Testis (tissue), 2 donors: ENCODE measurements at regions not wholly inside any gene's neighbourhood (a gene's known extent, or its start where the extent isn't known, plus 50 kb on each side); places are given as distances from the start of the nearest gene placed in this dataset.

ENCODE experiments used
- DNase-seq: peaks from one replicate; pipeline ENCODE4 v3.0.0-alpha.2; 2019
- H3K27ac ChIP-seq, 2 donors: fragments of 200-600 bp; sonication (generic); one replicate each; pipeline ENCODE4 v1.5.1; 2019
- H3K27me3 ChIP-seq: fragments of 200-600 bp; sonication (generic); one replicate; pipeline ENCODE4 v1.5.1; 2019
- H3K36me3 ChIP-seq: fragments of 200-600 bp; sonication (generic); one replicate; pipeline ENCODE4 v1.5.1; 2017; ENCODE audit warnings: low read depth; ENCODE audit errors: missing control alignments
- H3K4me1 ChIP-seq: fragments of 200-600 bp; sonication (generic); one replicate; pipeline ENCODE4 v1.5.1; 2019
- H3K4me3 ChIP-seq, 2 donors: fragments of 200-600 bp; sonication (generic); one replicate each; pipeline ENCODE4 v1.5.1; 2017 to 2019
- H3K9me3 ChIP-seq: fragments of 200-600 bp; sonication (generic); one replicate; pipeline ENCODE4 v1.5.1; 2017
- POLR2A ChIP-seq: fragments of 450-650 bp; IDR thresholded peaks from one replicate; pipeline ENCODE4 v1.6.1; 2017; ENCODE audit warnings: antibody characterized with exemption, mild to moderate bottlenecking, moderate library complexity
- WGBS, 2 donors: methylation state at CpG; one replicate each; pipeline ENCODE4 v1.1.5; 2018; 5-methylcytosine and 5-hydroxymethylcytosine counted together
- intact Hi-C: fragments of 100-400 bp; cut with DNase I; formaldehyde crosslinking; loops from one replicate; pipeline ENCODE4 v1.15.1; 2023; ENCODE audit warnings: low total_unique reads
- TF ChIP-seq, protein P1 (sequence below), 3 experiments: fragments of 450-650 bp in 2 of 3; fragments of 200-600 bp in 1 of 3; sonication (generic) in 1 of 3; IDR thresholded peaks; one replicate each; pipeline ENCODE4 v1.5.1; 2016 to 2019; ENCODE audit warnings: antibody characterized with exemption in 3 of 3, mild to moderate bottlenecking in 2 of 3, moderate library complexity in 1 of 3

DNA sequence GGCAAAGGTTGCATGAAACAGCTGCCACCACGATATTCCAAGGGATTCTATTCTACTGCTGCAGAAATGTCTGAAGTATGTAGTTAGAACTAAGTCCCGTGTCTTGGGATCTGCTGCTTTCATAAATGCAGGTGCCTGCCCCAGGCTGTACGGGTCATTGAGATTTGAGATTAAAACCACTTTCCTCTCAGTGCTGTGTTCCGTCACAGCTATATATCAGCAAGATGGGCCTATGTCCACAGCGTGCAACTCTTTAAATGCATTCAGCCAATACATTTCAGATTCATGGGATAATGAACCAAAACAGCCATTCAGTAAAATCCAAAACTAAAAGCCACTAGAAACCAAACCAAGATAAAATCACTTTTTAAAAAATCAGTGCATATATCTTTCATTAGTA is 107.3 kb upstream of the LUZP2 start:
- Histone ChIP-seq H3K27me3 (no peaks in the 10 kb centered on the region), H3K36me3 (no peaks in the 10 kb centered on the region), H3K4me3 (no peak overlapping the region), H3K4me1 (no peaks in the 10 kb centered on the region), H3K27ac (no peak overlapping the region), H3K9me3 (no peaks in the 10 kb centered on the region)
- intact Hi-C loops, result no loop called here
- WGBS, 2 donors, result 75 to 79% methylated on average over 5 of the region's 5 CpGs
- no peak for DNase-seq
- TF ChIP-seq, protein P1, sequence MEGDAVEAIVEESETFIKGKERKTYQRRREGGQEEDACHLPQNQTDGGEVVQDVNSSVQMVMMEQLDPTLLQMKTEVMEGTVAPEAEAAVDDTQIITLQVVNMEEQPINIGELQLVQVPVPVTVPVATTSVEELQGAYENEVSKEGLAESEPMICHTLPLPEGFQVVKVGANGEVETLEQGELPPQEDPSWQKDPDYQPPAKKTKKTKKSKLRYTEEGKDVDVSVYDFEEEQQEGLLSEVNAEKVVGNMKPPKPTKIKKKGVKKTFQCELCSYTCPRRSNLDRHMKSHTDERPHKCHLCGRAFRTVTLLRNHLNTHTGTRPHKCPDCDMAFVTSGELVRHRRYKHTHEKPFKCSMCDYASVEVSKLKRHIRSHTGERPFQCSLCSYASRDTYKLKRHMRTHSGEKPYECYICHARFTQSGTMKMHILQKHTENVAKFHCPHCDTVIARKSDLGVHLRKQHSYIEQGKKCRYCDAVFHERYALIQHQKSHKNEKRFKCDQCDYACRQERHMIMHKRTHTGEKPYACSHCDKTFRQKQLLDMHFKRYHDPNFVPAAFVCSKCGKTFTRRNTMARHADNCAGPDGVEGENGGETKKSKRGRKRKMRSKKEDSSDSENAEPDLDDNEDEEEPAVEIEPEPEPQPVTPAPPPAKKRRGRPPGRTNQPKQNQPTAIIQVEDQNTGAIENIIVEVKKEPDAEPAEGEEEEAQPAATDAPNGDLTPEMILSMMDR (IDR thresholded peaks at IDR 0.05), result no peak
- no peak for TF ChIP-seq POLR2A

DNA sequence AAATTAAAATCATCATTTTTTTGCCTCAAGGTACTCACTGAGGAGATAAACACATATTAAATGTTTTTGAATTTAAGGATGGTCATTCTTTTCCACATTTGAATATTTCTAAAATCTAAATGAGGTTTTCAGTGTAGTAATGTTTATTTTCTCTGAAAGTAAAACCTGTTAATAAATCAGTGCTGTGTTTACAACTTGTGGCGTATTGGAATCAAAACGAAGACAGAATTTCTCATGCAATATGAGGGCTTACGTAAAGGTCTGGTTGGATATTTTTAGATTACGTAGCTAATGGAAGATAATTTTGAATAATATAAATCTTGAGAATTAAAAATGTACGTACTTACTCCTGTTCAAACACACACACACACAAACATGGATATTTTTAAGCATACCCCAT is 106.8 kb upstream of the LUZP2 start:
- H3K27ac ChIP-seq, result no peak overlapping the region
- intact Hi-C loops, result no loop called here
- no peaks in the 10 kb centered on the region for H3K9me3 ChIP-seq
- H3K36me3 ChIP-seq, result no peaks in the 10 kb centered on the region
- no peak for DNase-seq
- H3K4me1 ChIP-seq, result no peaks in the 10 kb centered on the region
- TF ChIP-seq POLR2A, result no peak
- TF ChIP-seq, protein P1 (IDR thresholded peaks at IDR 0.05), result no peak
- WGBS, 2 donors, result 67 to 70% methylated on average over 5 of the region's 5 CpGs
- no peaks in the 10 kb centered on the region for H3K27me3 ChIP-seq
- no peak overlapping the region for H3K4me3 ChIP-seq

DNA sequence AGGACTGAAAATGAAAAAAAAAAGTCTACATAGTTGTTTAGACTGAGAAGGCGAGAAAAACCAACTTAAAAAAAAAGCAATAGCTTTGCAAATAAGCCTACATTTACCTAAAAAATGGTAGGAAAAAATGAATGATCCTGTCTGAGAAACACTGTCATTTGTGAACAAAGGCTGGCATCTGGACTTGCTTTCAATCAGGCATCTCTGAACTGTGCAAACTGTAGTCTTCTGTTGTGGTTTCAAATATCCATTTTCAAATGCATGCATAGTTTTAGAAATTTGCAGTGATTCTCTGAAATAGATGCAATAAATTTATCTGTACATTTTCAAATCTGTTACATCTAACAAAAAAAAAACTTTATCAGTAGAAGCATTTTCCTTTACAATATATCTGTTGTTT is 106.1 kb upstream of the LUZP2 start:
- DNase-seq, result no peak
- no peaks in the 10 kb centered on the region for H3K4me1 ChIP-seq
- intact Hi-C loops, result no loop called here
- TF ChIP-seq POLR2A, result no peak
- TF ChIP-seq, protein P1 (IDR thresholded peaks at IDR 0.05), result no peak
- H3K4me3 ChIP-seq, result no peak overlapping the region
- no peak overlapping the region for H3K27ac ChIP-seq
- WGBS, 2 donors, result 86 to 88% methylated on average over 1 of the region's 1 CpG
- no peaks in the 10 kb centered on the region for H3K27me3 ChIP-seq
- no peaks in the 10 kb centered on the region for H3K9me3 ChIP-seq
- H3K36me3 ChIP-seq, result no peaks in the 10 kb centered on the region

GRCh38 chr11:24391167-24391566 is 105.7 kb upstream of the LUZP2 start:
- no peak for DNase-seq
- no peak overlapping the region for H3K27ac ChIP-seq
- H3K36me3 ChIP-seq, result no peaks in the 10 kb centered on the region
- intact Hi-C loops, result no loop called here
- WGBS, 2 donors, result 90 to 94% methylated on average over 3 of the region's 3 CpGs
- H3K9me3 ChIP-seq, result no peaks in the 10 kb centered on the region
- TF ChIP-seq, protein P1 (IDR thresholded peaks at IDR 0.05), result no peak
- TF ChIP-seq POLR2A, result no peak
- H3K4me1 ChIP-seq, result no peaks in the 10 kb centered on the region
- no peaks in the 10 kb centered on the region for H3K27me3 ChIP-seq
- H3K4me3 ChIP-seq, result no peak overlapping the region

DNA sequence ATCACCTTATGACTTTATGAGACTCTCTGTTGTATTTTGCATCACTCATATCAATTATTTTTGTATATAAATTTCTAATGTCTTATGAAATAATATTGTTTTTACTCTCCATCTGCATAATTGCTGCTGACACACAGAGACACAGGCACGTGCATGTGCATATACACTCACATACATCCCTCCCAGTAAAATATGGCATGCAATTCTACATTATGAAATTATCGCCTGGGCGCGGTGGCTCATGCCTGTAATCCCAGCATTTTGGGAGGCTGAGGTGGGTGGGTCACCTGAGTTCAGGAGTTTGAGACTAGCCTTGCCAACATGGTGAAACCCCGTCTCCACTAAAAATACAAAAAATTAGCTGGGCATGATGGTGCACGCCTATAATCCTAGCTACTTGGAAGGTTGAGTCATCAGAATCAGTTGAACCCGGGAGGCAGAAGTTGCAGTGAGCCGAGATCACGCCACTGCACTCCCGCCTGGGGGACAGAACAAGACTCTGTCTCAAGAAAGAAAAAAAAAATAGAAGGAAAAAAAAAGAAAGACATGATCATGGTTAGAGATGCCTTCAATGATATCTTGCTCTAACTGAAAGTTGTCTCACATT is 96.7 kb upstream of the LUZP2 start:
- no peaks in the 10 kb centered on the region for H3K27me3 ChIP-seq
- H3K4me1 ChIP-seq, result no peaks in the 10 kb centered on the region
- no peak overlapping the region for H3K27ac ChIP-seq
- no peak overlapping the region for H3K4me3 ChIP-seq
- 85 to 91% methylated on average over 10 of the region's 10 CpGs for WGBS, 2 donors
- intact Hi-C loops, result no loop called here
- H3K9me3 ChIP-seq, result no peaks in the 10 kb centered on the region
- DNase-seq, result no peak
- TF ChIP-seq, protein P1 (IDR thresholded peaks at IDR 0.05), result no peak
- no peak for TF ChIP-seq POLR2A
- no peaks in the 10 kb centered on the region for H3K36me3 ChIP-seq
